ENCODE measurements at regions not wholly inside any gene's neighbourhood (a gene's known extent, or its start where the extent isn't known, plus 50 kb on each side); places are given as distances from the start of the nearest gene placed in this dataset.

DNA sequence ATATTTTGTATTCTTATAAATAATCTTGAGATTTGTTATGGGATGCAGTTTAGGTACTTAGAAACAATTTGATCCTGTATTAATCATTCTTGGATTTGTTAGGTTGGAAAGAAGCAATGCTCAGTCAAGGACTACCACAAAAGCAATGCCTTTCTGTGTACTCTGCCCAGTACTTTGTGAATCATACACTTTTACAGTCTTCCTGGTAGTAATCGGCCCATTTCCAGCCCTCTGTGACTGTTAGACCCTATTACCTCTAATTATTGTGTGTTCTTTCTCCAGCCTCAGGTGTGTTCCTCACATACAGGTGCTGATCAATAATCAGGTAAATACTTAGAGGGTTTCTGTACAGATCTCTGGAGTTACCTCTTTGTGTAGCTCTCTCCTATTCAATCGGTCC, 609.0 kb downstream of the KCNH5 start:
- no peaks in the 10 kb centered on the region for H3K4me1 Mint-ChIP-seq (ENCODE audit: low read depth)
- no peak for DNase-seq
- H3K27ac Mint-ChIP-seq = no peak overlapping the region
- H3K27me3 Mint-ChIP-seq = no peaks in the 10 kb centered on the region
- intact Hi-C loops (cut with micrococcal nuclease) = no loop called here
- H3K36me3 Mint-ChIP-seq = no peaks in the 10 kb centered on the region
- no peak overlapping the region for H3K4me3 Mint-ChIP-seq
- POLR2A ChIA-PET = no interaction called here
- CTCF ChIA-PET = no interaction called here
- H3K9me3 Mint-ChIP-seq = peaks cover 58% of the 10 kb centered on the region

DNA sequence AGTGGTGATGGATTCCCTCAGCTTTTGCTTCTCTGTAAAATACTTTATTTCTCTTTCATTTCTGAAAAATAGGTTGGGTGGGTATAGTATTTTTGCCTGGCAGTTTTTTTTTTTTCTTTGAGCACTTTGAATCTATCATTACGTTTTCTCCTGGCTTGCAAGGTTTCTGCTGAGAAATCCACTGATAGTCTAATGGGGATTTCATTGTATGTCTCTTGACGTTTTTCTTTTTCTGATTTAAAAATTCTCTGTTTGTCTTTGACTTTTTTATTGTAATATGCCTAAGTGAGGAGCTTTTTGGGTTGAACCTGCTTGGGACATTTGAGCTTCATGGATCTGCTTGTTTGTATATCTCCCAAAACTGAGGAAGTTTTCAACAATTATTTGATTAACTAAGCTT, 606.0 kb downstream of the KCNH5 start:
- H3K27me3 Mint-ChIP-seq = no peaks in the 10 kb centered on the region
- H3K9me3 Mint-ChIP-seq = peaks cover 48% of the 10 kb centered on the region
- H3K27ac Mint-ChIP-seq = no peak overlapping the region
- ChIA-PET POLR2A (no interaction called here), CTCF (no interaction called here)
- no peaks in the 10 kb centered on the region for H3K4me1 Mint-ChIP-seq (ENCODE audit: low read depth)
- no peak for DNase-seq
- intact Hi-C loops (cut with micrococcal nuclease) = no loop called here
- no peak overlapping the region for H3K4me3 Mint-ChIP-seq
- H3K36me3 Mint-ChIP-seq = no peaks in the 10 kb centered on the region

DNA sequence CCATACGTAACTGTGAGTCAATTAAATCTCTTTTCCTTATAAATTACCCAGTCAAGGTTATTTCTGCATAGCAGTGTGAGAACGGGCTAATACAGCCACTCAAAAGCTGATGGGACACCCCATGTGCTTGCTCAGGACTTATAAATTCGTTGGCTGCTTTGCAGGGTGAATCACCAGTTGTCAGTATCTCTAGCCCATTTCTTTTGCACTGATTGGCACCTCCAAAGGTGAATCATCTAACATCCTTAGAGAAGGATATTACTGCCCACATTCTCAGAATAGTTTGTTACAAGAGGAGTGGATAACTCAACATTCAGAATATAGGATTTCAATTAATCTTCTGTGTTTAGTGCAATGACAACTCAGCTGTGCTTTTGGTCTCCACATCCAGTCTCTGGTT, 601.5 kb downstream of the KCNH5 start:
- no peak overlapping the region for H3K4me3 Mint-ChIP-seq
- POLR2A ChIA-PET = interaction anchor here (0.6 kb wide), 1 partner anchor 720 kb away, joined by 3 read pairs; no protein-coding TSS in a partner anchor
- CTCF ChIA-PET = no interaction called here
- H3K27ac Mint-ChIP-seq = no peak overlapping the region
- no peaks in the 10 kb centered on the region for H3K27me3 Mint-ChIP-seq
- intact Hi-C loops (cut with micrococcal nuclease) = no loop called here
- no peaks in the 10 kb centered on the region for H3K4me1 Mint-ChIP-seq (ENCODE audit: low read depth)
- no peaks in the 10 kb centered on the region for H3K36me3 Mint-ChIP-seq
- H3K9me3 Mint-ChIP-seq = peaks cover 35% of the 10 kb centered on the region
- DNase-seq = no peak

DNA sequence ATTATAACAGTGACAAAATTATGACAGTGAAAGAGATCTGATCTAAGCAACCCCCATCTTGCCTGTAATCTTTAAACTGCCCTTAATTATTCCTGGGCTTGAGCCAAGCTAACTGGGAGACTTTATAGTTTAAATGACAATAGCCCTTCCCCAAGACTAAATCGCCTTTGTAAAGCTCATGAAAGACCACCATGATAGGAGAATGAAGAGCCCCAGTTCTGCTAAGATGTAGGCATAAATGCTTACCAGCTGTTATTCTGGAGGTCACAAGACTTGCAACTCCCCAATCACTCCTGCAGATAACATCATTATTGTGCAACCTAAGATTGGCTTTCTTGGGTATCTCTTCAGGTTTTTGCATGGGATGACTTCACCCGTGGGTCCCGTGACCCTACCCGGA, 599.7 kb downstream of the KCNH5 start:
- ChIA-PET CTCF (no interaction called here), POLR2A (no interaction called here)
- H3K36me3 Mint-ChIP-seq = no peaks in the 10 kb centered on the region
- no peaks in the 10 kb centered on the region for H3K4me1 Mint-ChIP-seq (ENCODE audit: low read depth)
- no peak for DNase-seq
- no peaks in the 10 kb centered on the region for H3K27me3 Mint-ChIP-seq
- intact Hi-C loops (cut with micrococcal nuclease) = no loop called here
- H3K4me3 Mint-ChIP-seq = no peak overlapping the region
- no peak overlapping the region for H3K27ac Mint-ChIP-seq
- H3K9me3 Mint-ChIP-seq = peaks cover 20% of the 10 kb centered on the region

DNA sequence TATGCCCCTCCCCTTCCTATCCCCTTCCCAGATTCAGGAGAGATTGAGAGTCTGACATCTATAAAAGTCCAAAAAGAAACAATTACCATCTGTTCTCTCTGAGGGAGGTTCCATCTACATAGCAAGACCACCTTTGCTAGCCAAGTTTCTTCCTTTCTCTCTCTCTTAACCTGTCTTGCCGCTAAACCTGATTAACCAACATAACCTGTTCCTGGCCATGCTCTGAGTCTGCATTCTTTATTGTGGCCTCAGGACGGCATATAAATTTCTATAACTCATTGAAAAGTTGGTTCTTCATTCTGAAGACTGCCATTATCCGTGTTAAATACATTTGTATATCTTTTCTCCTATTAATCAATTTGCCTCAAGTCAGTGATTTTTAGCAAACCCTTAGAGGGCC, 594.0 kb downstream of the KCNH5 start:
- POLR2A ChIA-PET = no interaction called here
- DNase-seq = no peak
- Mint-ChIP-seq H3K36me3 (no peaks in the 10 kb centered on the region), H3K9me3 (peaks cover 3% of the 10 kb centered on the region), H3K4me1 (ENCODE audit: low read depth) (no peaks in the 10 kb centered on the region), H3K27ac (no peak overlapping the region), H3K4me3 (no peak overlapping the region), H3K27me3 (no peaks in the 10 kb centered on the region)
- intact Hi-C loops (cut with micrococcal nuclease) = no loop called here
- CTCF ChIA-PET = no interaction called here

DNA sequence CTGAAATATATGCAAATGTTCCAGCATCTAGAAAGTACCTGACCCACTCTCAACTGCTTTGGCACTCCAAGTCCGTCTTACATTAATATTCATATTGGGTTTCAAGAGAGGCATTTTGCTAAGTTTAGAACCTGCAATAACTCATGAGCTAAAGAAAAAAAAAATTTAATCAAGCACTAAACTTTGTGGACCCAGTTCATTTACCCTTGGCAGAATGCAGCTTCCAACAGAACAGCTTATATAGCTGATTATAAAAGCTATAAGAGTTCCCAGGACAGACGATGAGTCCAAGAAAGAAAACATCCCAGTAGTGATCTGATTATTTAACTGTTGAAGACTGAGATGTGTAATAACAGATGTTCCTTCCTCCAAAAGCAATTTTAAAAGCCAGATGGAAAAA, 592.0 kb downstream of the KCNH5 start:
- POLR2A ChIA-PET = no interaction called here
- H3K27me3 Mint-ChIP-seq = no peaks in the 10 kb centered on the region
- no peak overlapping the region for H3K4me3 Mint-ChIP-seq
- H3K9me3 Mint-ChIP-seq = peaks cover 3% of the 10 kb centered on the region
- CTCF ChIA-PET = no interaction called here
- no peak overlapping the region for H3K27ac Mint-ChIP-seq
- DNase-seq = no peak
- H3K36me3 Mint-ChIP-seq = no peaks in the 10 kb centered on the region
- intact Hi-C loops (cut with micrococcal nuclease) = no loop called here
- H3K4me1 Mint-ChIP-seq (ENCODE audit: low read depth) = no peaks in the 10 kb centered on the region

DNA sequence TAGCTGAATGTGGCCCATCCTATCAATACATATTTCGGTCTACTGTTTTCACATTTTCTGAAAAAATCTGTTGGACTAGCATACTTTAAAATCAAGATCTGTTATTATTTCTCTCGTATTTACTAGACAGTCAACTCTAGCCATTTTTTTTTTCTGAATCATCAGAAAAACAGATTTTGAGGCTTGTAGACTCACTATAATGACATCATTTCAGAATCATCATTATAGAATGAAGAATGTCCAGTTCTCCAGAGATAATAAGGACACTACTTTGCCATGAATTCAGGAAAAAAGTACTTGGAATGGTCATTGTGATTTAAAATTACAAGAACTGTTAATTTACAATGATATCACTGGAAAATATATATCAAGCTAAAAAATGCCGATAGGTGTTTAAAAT, 589.8 kb downstream of the KCNH5 start:
- H3K4me3 Mint-ChIP-seq = no peak overlapping the region
- DNase-seq = no peak
- ChIA-PET CTCF (no interaction called here), POLR2A (no interaction called here)
- H3K9me3 Mint-ChIP-seq = peaks cover 4% of the 10 kb centered on the region
- H3K4me1 Mint-ChIP-seq (ENCODE audit: low read depth) = no peaks in the 10 kb centered on the region
- H3K36me3 Mint-ChIP-seq = no peaks in the 10 kb centered on the region
- no peaks in the 10 kb centered on the region for H3K27me3 Mint-ChIP-seq
- intact Hi-C loops (cut with micrococcal nuclease) = no loop called here
- H3K27ac Mint-ChIP-seq = no peak overlapping the region

DNA sequence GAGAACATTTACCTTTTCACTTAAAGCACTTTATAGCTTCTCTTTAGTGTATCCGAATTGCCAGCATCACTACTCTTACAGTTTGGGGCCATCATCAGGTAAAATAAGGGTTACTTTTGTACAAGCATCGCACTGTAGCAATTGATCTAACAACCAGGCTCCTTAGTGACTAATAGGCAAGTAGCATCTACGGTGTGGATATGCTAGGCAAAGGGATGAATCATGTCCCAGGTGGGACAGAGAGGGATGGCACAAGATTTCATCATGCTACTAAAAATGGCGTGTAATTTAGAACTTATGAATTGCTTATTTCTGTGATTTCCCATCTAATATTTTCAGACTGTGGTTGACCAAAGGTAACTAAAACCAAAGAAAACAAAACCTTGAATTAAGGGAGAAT, 582.3 kb downstream of the KCNH5 start:
- Mint-ChIP-seq H3K4me1 (ENCODE audit: low read depth) (no peaks in the 10 kb centered on the region), H3K27me3 (no peaks in the 10 kb centered on the region), H3K9me3 (peaks cover 4% of the 10 kb centered on the region), H3K36me3 (no peaks in the 10 kb centered on the region), H3K27ac (no peak overlapping the region), H3K4me3 (no peak overlapping the region)
- intact Hi-C loops (cut with micrococcal nuclease) = no loop called here
- ChIA-PET CTCF (no interaction called here), POLR2A (no interaction called here)
- DNase-seq = no peak

DNA sequence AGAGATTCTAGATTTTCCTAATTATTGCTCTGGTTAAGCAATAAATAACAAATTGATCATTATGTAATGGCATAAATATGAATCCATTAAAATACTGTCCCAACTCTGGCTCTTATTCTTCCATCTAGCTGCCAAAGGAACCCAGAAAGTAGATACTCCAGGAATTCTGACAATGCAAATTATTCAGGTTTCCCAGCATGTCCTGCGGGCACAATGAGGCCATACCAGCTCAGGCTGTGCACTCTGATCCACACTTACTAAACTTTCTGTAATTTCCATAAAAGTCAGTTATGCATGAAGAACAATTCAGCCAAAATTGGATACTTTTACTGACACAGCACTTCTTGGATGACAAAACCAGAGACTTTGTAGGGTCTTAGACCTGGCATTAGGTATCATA, 576.3 kb downstream of the KCNH5 start:
- no peaks in the 10 kb centered on the region for H3K4me1 Mint-ChIP-seq (ENCODE audit: low read depth)
- no peak overlapping the region for H3K4me3 Mint-ChIP-seq
- POLR2A ChIA-PET = no interaction called here

DNA sequence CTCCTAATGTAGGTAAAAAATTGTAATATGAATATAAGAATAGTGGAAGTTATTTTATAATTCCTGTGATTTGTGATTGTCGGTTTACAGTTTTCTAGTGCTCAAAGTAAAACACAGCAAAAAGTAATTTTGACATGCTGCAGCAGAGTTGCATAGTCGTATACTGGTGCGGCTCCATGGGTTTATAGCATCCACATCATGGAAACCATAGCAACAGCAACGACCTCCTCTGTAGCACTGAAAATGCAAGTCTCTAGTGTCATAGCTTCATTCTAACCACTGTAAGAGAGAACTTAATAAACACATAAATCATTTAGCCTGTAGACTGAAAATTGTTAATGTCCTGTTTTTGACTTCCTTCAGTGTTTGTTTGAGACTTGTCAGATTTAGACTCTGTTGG, 574.3 kb downstream of the KCNH5 start:
- POLR2A ChIA-PET = no interaction called here
- DNase-seq = no peak
- no peak overlapping the region for H3K4me3 Mint-ChIP-seq

More for the DNA sequence above, 576.3 kb downstream of the KCNH5 start:
- CTCF ChIA-PET = no interaction called here
- H3K27me3 Mint-ChIP-seq = no peaks in the 10 kb centered on the region
- no peaks in the 10 kb centered on the region for H3K36me3 Mint-ChIP-seq
- no peaks in the 10 kb centered on the region for H3K9me3 Mint-ChIP-seq
- intact Hi-C loops (cut with micrococcal nuclease) = no loop called here
- no peak for DNase-seq
- H3K27ac Mint-ChIP-seq = no peak overlapping the region

DNA sequence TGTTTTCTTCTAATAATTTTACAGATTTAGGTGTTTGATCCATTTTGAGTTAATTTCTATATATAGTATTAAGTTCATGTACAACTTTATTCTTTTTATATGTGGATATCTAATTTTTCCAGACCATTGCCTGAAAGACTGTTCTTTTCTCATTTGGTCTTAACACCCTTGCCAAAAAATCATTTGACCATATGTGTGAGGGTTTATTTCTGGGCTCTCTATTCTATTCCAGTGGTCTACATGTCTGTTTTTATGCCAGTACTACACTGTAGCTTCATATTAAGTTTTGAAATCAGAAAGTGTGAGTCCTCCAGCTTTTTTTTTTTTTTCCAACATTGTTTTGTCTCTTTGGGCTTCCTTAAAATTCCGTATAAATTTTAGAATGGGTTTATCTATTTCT, 554.1 kb downstream of the KCNH5 start:
- no peaks in the 10 kb centered on the region for H3K27me3 Mint-ChIP-seq
- no peak for DNase-seq
- H3K27ac Mint-ChIP-seq = no peak overlapping the region
- no peak overlapping the region for H3K4me3 Mint-ChIP-seq
- H3K9me3 Mint-ChIP-seq = peaks cover 16% of the 10 kb centered on the region
- no peaks in the 10 kb centered on the region for H3K4me1 Mint-ChIP-seq (ENCODE audit: low read depth)
- CTCF ChIA-PET = no interaction called here
- POLR2A ChIA-PET = no interaction called here
- H3K36me3 Mint-ChIP-seq = no peaks in the 10 kb centered on the region
- intact Hi-C loops (cut with micrococcal nuclease) = no loop called here

More for the DNA sequence above, 574.3 kb downstream of the KCNH5 start:
- Mint-ChIP-seq H3K36me3 (no peaks in the 10 kb centered on the region), H3K9me3 (peaks cover 1% of the 10 kb centered on the region), H3K27ac (no peak overlapping the region), H3K27me3 (no peaks in the 10 kb centered on the region), H3K4me1 (ENCODE audit: low read depth) (no peaks in the 10 kb centered on the region)
- intact Hi-C loops (cut with micrococcal nuclease) = no loop called here
- CTCF ChIA-PET = no interaction called here

DNA sequence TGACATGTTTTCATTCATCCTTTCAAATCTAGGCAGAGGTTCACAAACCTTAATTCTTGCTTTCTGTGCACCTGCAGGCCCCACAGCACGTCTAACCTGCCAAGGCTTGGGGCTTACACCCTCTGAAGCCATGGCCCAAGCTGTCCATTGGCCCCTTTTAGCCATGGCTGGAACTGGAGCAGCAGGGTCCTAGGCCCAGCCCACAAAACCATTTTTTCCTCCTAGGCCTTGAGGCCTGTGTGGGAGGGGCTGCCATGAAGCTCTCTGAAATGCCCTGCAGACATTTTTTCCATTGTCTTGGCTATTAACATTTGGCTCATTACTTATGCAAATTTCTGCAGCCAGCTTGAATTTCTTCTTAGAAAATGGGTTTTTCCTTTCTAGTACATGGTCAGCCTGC, 547.5 kb downstream of the KCNH5 start:
- H3K4me3 Mint-ChIP-seq = no peak overlapping the region
- CTCF ChIA-PET = no interaction called here
- H3K27me3 Mint-ChIP-seq = no peaks in the 10 kb centered on the region
- no peaks in the 10 kb centered on the region for H3K4me1 Mint-ChIP-seq (ENCODE audit: low read depth)
- intact Hi-C loops (cut with micrococcal nuclease) = no loop called here
- no peaks in the 10 kb centered on the region for H3K36me3 Mint-ChIP-seq
- peaks cover 36% of the 10 kb centered on the region for H3K9me3 Mint-ChIP-seq
- H3K27ac Mint-ChIP-seq = no peak overlapping the region
- DNase-seq = no peak
- POLR2A ChIA-PET = no interaction called here

DNA sequence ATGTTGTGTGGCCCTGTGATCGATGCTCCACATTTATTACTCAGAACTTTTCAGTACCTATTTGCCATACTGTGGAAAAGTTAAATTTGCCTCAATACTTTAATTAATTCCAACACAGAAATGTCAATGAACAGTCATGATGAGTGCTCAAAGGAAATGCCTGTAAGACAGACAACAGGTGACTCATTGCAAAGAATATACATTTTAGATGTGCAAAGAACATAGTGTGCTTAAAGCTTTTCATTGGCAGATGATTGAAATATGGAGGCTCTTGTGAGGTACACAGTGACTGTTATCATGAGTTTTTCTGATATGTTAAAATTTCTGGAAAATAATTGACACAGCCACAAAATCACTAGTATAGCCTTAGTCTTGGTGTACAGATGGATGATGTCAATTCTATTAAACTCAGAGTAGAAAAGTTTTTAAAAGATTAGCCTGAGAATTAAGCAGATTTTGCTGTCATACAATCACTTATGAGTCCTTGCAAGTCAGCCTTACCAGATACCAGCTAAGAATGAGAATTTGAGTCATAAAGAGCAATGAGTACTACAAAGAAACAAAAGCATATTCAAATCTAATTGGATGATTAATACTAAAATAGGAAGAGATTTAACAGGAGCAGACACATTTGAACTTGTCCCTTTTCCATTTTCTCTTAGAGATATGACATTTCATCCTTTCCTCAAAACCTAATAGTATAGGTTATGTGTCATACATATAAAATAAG, 544.1 kb downstream of the KCNH5 start:
- H3K4me3 Mint-ChIP-seq = no peak overlapping the region
- intact Hi-C loops (cut with micrococcal nuclease) = no loop called here
- CTCF ChIA-PET = no interaction called here

More for the DNA sequence above, 544.1 kb downstream of the KCNH5 start:
- H3K4me1 Mint-ChIP-seq (ENCODE audit: low read depth) = no peaks in the 10 kb centered on the region
- POLR2A ChIA-PET = no interaction called here
- no peak overlapping the region for H3K27ac Mint-ChIP-seq
- no peaks in the 10 kb centered on the region for H3K27me3 Mint-ChIP-seq
- no peak for DNase-seq
- no peaks in the 10 kb centered on the region for H3K36me3 Mint-ChIP-seq
- H3K9me3 Mint-ChIP-seq = peaks cover 36% of the 10 kb centered on the region
